ENCODE measurements at regions not wholly inside any gene's neighbourhood (a gene's known extent, or its start where the extent isn't known, plus 50 kb on each side); places are given as distances from the start of the nearest gene placed in this dataset.
"Not testable (repeated sequence)": the region's sequence is repeated elsewhere in the genome, so short reads cannot be mapped to it uniquely, and the experiment has no call there.

DNA sequence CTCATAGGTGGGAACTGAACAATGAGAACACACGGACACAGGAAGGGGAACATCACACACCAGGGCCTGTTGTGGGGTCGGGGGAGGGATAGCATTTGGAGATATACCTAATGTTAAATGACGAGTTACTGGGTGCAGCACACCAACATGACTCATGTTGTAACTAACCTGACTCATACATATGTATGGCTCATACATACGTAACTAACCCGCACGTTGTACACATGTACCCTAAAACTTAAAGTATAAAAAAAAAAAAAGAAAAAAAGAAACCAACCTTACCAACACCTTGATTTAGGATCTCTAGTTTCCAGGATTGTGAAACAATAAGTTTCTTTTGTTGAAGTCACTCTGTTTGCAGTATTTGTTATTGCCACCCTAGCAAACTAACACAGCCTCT, 76.3 kb upstream of the NPSR1 start:
- DNase-seq (ENCODE audit: low read depth in 2 of 2): not testable (repeated sequence)

DNA sequence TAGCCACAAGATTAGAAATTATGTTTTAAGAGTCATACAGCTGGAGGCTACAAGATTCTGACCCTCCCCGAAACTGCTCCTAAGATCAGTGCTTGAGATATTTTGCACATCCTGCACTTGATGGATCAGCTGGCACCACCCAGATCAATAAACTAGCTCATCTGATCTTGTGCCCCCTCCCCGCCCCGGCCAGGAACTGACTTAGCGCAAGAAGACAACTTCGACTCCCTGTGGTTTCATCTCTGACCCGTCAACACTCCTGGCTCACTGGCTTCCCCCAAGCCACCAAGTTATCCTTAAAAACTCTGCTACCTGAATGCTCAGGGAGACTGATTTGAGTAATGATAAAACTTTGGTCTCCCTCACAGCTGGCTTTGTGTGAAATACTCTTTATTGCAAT, 73.5 kb upstream of the NPSR1 start:
- DNase-seq (ENCODE audit: low read depth in 2 of 2): no peak

DNA sequence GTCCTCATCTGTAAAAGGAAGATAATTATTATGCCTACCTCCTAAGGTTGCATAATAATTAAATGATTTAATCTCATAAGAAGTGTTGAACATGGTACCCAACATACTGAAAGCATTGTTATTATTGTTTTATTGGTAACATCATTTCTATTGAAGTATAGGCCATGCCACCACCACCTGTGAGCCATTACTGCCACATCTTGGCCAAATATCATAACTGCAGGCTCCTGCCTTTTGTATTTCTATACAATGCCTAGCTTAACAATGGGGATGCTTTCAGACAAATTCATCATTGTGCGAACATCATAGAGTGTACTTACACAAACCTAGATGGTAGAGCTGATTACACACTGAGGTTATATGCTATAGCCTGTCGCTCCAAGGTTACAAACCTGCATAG, 61.1 kb upstream of the NPSR1 start:
- no peak for DNase-seq (ENCODE audit: low read depth in 2 of 2)

DNA sequence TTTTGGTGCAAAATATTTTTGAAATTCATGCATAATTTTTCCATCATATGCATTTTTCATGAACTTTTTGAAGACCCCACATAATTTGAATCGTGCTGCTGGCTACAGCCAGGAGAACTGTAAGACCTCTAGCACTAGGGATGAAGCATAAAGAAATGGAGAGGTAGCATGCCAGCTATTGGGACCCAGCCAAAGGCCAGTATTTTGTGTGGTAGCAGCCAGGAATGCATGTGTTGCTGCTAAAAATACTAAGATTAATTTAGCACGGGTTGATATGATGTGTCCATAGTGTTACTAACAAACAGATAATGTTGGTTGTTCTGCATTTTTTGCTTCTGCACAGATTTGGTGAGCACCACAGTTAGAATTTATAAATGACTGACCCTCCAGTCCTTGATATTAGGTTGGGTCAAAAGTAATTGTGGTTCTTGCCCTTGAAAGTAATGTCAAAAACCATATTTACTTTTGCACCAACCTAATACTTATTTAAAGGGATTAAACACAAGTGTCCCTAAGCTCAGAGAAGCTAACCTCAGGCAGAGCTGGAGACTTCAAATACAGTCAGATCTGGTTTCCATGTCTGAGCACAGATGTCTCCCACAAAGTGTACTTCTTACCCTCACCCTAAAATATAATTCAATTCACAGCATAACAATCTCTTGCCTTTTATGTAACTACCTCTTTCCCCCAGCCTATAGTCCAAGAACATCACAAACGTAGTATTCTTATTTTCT, 54.1 kb upstream of the NPSR1 start:
- DNase-seq (ENCODE audit: low read depth in 2 of 2): no peak
